ENCODE measurements at regions not wholly inside any gene's neighbourhood (a gene's known extent, or its start where the extent isn't known, plus 50 kb on each side); places are given as distances from the start of the nearest gene placed in this dataset.
"Not testable (repeated sequence)": the region's sequence is repeated elsewhere in the genome, so short reads cannot be mapped to it uniquely, and the experiment has no call there.

DNA sequence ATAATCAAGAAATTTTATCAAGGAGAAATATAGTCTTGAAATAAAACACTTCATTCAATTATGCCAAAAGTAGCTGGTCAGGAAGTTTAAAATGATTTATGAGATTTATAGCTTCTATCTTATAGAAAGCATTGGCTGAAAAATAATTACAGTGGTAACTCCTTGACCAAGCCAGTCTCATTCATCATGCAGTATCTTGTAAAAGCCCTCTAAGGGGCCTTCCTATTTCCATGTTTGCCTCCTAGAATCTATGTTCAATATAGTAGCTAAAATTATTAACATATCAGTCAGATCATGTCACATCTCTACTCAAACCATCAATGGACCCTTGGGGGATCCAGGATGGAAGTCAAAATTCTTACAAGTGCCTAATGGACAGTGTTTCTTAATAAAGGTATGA lies 393.4 kb upstream of the ST8SIA4 start:
- H3K27ac ChIP-seq: no peak overlapping the region
- no peaks in the 10 kb centered on the region for H3K27me3 ChIP-seq
- H3K36me3 ChIP-seq: no peaks in the 10 kb centered on the region
- TF ChIP-seq, protein P1, sequence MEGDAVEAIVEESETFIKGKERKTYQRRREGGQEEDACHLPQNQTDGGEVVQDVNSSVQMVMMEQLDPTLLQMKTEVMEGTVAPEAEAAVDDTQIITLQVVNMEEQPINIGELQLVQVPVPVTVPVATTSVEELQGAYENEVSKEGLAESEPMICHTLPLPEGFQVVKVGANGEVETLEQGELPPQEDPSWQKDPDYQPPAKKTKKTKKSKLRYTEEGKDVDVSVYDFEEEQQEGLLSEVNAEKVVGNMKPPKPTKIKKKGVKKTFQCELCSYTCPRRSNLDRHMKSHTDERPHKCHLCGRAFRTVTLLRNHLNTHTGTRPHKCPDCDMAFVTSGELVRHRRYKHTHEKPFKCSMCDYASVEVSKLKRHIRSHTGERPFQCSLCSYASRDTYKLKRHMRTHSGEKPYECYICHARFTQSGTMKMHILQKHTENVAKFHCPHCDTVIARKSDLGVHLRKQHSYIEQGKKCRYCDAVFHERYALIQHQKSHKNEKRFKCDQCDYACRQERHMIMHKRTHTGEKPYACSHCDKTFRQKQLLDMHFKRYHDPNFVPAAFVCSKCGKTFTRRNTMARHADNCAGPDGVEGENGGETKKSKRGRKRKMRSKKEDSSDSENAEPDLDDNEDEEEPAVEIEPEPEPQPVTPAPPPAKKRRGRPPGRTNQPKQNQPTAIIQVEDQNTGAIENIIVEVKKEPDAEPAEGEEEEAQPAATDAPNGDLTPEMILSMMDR (IDR thresholded peaks at IDR 0.05): no peak
- no peak for DNase-seq
- intact Hi-C loops (cut with DNase I): no loop called here
- ATAC-seq: no peak
- no peaks in the 10 kb centered on the region for H3K4me1 ChIP-seq
- no peak overlapping the region for H3K4me3 ChIP-seq
- H3K9me3 ChIP-seq: no peaks in the 10 kb centered on the region

DNA sequence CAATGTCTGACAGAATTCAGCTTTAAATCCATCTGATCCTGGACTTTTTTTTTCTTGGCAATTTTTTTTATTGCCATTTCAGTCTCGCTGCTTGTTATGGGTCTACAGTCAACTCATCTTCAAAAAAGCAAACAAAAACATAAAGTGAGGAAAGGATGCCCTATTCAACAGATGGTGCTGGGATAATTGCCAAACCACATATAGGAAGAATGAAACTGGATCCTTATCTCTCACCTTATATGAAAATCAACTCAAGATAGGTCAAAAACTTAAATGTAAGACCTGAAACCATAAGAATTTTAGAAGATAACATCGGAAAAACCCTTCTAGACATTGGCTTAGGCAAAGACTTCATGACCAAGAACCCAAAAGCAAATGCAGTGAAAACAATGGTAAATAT lies 389.1 kb upstream of the ST8SIA4 start:
- intact Hi-C loops (cut with DNase I): no loop called here
- ATAC-seq (no peak), DNase-seq (no peak)
- Histone ChIP-seq H3K27me3 (no peaks in the 10 kb centered on the region), H3K4me3 (no peak overlapping the region), H3K4me1 (no peaks in the 10 kb centered on the region), H3K9me3 (no peaks in the 10 kb centered on the region), H3K27ac (no peak overlapping the region), H3K36me3 (no peaks in the 10 kb centered on the region)
- TF ChIP-seq, protein P1 (IDR thresholded peaks at IDR 0.05): no peak

DNA sequence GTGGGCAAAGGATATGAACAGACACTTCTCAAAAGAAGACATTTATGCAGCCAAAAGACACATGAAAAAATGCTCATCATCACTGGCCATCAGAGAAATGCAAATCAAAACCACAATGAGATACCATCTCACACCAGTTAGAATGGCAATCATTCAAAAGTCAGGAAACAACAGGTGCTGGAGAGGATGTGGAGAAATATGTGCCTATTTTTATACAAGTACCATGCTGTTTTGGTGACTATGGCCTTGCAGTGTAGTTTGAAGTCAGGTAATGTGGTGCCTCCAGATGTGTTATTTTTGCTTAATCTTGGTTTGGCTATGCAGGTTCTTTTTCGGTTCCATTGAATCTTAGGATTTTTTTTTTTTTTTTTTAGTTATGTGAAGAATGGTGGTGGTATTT lies 387.7 kb upstream of the ST8SIA4 start:
- H3K27ac ChIP-seq; DNase-seq; ATAC-seq; H3K36me3 ChIP-seq; H3K27me3 ChIP-seq; H3K9me3 ChIP-seq; H3K4me1 ChIP-seq; H3K4me3 ChIP-seq; intact Hi-C loops (cut with DNase I): not testable (repeated sequence)

DNA sequence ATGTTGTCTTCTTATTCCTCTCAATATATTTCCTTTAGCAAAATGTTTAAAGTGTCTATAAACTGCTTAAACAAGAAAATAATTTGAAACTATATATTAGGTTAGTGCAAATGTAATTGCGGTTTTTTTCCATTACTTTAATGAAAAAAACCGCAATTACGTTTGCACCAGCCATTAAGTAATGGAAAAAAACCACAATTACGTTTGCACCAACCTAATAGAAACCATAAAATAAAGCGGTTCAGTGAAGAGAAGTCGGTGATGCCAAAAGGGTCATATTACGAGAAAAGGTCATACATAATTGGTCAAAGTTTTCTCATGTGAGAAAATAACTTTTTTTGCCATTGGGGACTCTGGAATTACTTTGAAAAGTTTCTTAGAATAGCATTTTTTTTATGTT lies 385.6 kb upstream of the ST8SIA4 start:
- Histone ChIP-seq H3K27me3 (no peaks in the 10 kb centered on the region), H3K27ac (no peak overlapping the region), H3K36me3 (no peaks in the 10 kb centered on the region), H3K4me3 (no peak overlapping the region), H3K9me3 (no peaks in the 10 kb centered on the region), H3K4me1 (no peaks in the 10 kb centered on the region)
- no peak for DNase-seq
- TF ChIP-seq, protein P1 (IDR thresholded peaks at IDR 0.05): no peak
- ATAC-seq: no peak
- intact Hi-C loops (cut with DNase I): no loop called here

DNA sequence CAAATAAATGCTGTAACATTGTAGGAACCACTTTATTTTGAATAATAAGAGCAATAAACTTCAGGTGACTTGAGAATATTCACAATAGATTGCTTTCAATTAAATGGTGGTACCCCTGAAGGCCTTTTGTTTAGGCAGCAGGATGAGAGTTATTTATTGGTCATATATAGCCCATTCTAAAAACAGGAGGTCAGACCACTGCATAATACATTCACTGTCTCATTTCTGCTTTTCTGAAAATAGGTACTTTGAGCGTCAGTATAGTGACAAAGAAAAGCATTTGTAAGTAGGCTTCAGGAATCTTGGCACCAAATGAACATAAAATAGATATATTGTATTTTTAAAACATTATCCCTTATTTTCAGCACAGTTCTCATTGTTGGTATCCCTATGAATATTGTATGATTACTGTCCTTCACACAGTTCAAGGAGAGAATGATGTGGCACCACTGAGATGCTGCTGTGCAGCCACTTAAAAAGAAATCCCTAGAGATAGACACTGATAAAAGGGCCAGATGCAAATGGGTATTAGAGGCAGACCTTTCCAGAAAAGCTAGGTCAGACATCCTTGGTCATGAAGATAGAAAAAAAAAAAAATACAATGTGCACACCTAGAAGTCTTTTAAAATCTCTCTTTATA lies 381.8 kb upstream of the ST8SIA4 start:
- TF ChIP-seq, protein P1 (IDR thresholded peaks at IDR 0.05): no peak
- H3K36me3 ChIP-seq: no peaks in the 10 kb centered on the region
- H3K4me3 ChIP-seq: no peak overlapping the region
- ATAC-seq (no peak), DNase-seq (no peak)
- H3K4me1 ChIP-seq: no peaks in the 10 kb centered on the region
- H3K9me3 ChIP-seq: no peaks in the 10 kb centered on the region
- H3K27ac ChIP-seq: no peak overlapping the region
- H3K27me3 ChIP-seq: no peaks in the 10 kb centered on the region
- intact Hi-C loops (cut with DNase I): no loop called here

DNA sequence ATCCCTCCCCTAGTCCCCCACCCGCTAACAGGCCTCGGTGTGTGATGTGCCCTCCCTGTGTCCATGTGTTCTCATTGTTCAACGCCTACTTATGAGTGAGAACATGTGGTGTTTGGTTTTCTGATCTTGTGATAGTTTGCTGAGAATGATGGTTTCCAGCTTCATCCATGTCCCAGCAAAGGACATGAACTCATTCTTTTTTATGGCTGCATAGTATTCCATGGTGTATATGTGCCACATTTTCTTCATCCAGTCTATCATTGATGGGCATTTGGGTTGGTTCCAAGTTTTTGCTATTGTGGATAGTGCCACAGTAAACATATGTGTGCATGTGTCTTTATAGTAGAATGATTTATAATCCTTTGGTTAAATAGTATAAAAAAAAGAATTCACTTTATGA lies 380.9 kb upstream of the ST8SIA4 start:
- DNase-seq; H3K4me3 ChIP-seq; H3K4me1 ChIP-seq; H3K9me3 ChIP-seq; H3K27me3 ChIP-seq; ATAC-seq; H3K36me3 ChIP-seq; intact Hi-C loops (cut with DNase I); H3K27ac ChIP-seq: not testable (repeated sequence)

DNA sequence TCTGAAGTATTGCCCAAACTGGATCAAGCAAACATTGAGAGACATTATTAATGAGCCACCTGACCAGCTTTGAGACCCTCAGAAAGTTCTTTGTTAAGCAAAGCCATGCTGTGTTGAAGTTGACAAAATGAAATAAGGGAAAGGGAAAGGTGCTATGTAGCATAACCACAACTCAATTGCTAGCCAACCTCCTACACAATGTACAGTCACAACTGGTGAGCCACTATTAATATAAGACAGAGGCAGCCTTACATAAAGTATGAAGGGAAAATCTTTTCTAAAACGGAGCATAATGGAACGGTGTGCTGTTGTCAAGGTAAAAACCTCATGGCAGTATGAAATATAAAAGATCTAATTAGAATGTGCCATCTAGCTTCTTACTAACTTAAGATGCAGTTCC lies 375.8 kb upstream of the ST8SIA4 start:
- no peaks in the 10 kb centered on the region for H3K9me3 ChIP-seq
- no peak for ATAC-seq
- TF ChIP-seq, protein P1 (IDR thresholded peaks at IDR 0.05): no peak
- no peaks in the 10 kb centered on the region for H3K27me3 ChIP-seq
- intact Hi-C loops (cut with DNase I): no loop called here
- no peaks in the 10 kb centered on the region for H3K4me1 ChIP-seq
- no peak for DNase-seq
- no peaks in the 10 kb centered on the region for H3K36me3 ChIP-seq
- H3K27ac ChIP-seq: no peak overlapping the region
- no peak overlapping the region for H3K4me3 ChIP-seq
